ENCODE measurements at regions not wholly inside any gene's neighbourhood (a gene's known extent, or its start where the extent isn't known, plus 50 kb on each side); places are given as distances from the start of the nearest gene placed in this dataset.

DNA sequence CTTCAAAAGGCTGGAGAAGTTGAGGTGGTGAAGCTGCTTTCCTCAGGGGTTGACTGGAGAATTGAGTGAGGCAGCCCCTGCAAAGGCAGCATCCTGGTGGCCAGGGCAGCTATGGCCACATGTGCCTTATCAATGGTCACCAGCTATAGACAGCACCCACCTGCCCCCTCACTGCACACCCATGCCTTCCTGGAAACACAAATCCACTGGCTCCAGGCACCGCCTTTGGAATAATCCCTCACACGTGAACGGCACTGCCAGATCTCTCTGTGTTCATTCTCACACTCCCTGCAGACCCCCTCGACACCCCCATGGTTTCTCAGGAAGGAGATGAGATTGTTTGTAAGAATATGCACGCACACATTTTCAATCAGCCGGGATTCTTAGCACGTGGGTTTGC lies 1297.8 kb downstream of the TBC1D22A start:
- TF ChIP-seq, protein P1, sequence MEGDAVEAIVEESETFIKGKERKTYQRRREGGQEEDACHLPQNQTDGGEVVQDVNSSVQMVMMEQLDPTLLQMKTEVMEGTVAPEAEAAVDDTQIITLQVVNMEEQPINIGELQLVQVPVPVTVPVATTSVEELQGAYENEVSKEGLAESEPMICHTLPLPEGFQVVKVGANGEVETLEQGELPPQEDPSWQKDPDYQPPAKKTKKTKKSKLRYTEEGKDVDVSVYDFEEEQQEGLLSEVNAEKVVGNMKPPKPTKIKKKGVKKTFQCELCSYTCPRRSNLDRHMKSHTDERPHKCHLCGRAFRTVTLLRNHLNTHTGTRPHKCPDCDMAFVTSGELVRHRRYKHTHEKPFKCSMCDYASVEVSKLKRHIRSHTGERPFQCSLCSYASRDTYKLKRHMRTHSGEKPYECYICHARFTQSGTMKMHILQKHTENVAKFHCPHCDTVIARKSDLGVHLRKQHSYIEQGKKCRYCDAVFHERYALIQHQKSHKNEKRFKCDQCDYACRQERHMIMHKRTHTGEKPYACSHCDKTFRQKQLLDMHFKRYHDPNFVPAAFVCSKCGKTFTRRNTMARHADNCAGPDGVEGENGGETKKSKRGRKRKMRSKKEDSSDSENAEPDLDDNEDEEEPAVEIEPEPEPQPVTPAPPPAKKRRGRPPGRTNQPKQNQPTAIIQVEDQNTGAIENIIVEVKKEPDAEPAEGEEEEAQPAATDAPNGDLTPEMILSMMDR (IDR thresholded peaks at IDR 0.05; ENCODE audit: low read depth, low read length, poor library complexity, severe bottlenecking) = no peak
- TF ChIP-seq EZH2phosphoT487 (IDR thresholded peaks at IDR 0.05; ENCODE audit: borderline replicate concordance, low read length) = no peak
